HG03354 (cell line): ENCODE measurements at regions not wholly inside any gene's neighbourhood (a gene's known extent, or its start where the extent isn't known, plus 50 kb on each side); places are given as distances from the start of the nearest gene placed in this dataset.
"Not testable (repeated sequence)": the region's sequence is repeated elsewhere in the genome, so short reads cannot be mapped to it uniquely, and the experiment has no call there.

ENCODE experiments used
- ATAC-seq: cut with Tn5 transposase; IDR thresholded peaks from one replicate; pipeline ENCODE4 v1.9.1; 2021; ENCODE audit warnings: mild to moderate bottlenecking; ENCODE audit not compliant: unreplicated experiment, poor library complexity, severe bottlenecking

DNA sequence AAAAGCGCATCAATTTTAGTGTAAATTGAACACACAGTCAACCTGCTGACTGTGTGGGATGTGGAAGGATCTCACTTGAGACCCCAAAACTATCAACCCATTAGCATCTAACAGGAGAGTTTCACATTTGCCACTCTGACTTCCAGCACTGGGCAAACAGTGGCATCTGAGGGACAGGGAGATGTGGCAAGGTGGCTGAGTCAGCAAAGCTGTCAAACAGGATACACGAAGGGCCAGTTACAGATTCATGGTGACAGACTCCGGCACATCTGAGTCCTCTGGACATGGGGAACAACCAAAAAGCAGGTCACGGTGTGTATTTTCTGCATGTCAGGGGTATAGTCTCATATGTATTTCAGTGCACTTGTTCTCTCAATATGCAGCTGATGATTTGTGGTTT lies 573.4 kb upstream of the PPP2R3A start:
- ATAC-seq: no peak

DNA sequence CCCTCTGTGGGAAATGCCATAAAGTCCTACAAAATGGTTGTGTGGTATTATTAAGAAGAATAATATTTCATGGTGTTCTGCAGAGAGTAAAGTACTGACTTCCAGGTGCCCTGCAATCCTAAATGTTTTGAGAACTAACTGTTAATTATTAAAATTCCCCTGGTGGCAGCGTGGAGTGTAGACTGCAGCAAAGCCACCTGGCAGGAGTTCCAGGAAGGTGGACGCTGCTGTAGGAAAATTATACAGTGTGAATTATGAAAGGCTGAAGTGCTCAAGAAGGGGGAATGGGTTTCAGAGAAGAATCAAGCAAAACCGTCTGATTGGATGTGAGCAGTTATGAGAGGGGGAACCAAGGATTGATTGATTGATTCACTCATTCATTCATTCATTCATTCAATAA lies 572.4 kb upstream of the PPP2R3A start:
- no peak for ATAC-seq

DNA sequence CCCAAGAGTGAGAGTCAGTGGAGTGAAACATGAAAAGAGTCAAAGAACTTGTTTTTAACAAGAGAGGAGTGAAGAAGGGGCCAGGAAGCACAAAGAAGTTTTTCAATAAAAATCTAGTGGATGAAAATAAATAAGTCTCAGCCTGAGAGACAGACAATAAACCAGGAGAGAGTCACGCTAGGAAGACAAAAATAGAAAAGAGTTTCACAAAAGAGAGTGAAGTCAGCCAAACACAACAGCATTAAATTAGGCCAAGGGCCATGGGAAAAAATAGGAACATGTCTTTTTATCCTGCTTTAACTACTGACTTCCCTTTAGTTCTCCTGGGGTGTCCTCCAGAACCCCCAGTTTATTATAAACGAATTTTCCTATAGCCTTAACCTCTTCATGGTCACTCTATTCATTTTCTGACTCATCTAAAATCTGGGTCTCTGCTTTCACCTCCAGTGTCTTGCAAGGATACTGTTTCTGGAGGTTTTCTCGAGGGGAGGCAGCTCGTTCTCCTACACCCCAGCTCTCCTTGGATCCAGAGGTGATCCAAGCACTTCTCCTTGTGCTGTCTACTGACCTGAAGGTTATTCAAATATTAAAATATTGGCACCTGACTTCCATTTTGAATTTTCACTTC lies 571.5 kb upstream of the PPP2R3A start:
- ATAC-seq: no peak

DNA sequence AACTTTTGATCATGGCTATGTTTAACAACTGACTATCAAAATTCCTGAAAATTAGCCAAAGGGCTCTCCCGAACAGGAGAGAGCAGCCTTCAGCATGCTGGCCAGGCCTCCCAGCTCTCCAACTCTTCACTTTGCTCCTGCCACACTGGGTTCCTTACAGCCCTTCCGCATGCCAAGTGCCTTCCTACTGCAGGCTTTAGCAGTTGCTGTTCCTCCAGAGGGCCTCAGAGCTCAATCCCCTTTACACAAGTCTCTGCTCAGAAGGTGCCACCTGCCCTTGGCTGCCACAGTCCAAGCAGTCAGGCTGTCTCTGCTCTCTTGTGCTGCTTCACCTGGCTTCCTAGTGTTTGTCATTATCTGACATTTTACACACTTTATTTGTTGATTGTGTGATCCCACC lies 553.1 kb upstream of the PPP2R3A start:
- no peak for ATAC-seq

DNA sequence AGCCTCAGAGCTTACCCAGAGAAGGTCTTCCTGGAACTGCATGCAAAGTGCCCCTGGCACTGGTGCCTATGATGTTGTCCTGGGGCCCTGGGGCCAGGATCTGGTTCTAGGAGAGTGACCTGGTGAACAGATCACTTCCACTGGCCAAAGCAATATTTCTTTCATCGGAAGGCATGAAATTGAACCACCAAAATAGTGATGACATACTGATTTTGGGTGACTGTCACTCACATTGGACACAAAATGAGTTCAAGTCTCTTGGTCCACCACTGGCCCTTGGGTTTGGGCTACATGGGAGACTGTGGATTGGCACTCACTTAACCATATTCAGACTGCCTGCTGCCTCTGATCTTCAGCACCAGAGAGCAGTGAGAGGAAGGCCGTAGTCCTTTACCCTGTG lies 549.3 kb upstream of the PPP2R3A start:
- no peak for ATAC-seq

DNA sequence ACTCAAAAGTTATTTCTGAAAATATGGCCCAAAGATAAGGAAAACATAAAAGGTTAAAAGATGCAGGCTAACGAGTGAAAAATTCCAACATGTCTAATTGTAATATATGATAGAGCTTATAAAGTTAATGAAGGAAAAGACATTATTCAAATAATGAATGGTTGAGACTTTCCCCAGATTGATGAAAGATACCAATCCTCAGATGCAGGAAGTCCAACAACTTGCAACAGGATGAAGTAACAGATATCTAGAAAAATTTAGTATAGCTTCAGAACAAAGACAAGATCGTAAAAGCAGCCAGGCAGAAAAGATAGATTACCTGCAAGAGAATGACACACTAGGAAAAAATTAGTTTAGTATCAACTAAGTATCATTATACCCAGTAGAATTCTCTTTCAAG lies 546.4 kb upstream of the PPP2R3A start:
- no peak for ATAC-seq

DNA sequence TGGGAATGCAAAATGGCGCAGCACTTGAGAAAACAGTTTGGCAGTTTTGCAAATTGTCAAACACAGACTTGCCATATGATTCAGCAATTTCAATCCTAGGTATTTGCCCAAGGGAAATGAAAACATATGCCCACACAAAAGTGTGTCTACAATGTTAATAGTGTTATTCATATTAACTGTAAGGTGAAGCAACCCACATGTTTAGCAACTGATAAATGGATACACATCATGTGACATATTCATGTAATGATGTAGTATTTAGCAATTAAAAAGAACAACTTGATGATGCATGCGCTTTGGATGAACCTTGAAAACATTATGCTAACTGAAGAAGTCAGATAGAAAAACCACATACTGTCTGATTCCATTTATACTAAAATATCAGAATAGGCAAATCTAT lies 539.0 kb upstream of the PPP2R3A start:
- ATAC-seq: no peak

DNA sequence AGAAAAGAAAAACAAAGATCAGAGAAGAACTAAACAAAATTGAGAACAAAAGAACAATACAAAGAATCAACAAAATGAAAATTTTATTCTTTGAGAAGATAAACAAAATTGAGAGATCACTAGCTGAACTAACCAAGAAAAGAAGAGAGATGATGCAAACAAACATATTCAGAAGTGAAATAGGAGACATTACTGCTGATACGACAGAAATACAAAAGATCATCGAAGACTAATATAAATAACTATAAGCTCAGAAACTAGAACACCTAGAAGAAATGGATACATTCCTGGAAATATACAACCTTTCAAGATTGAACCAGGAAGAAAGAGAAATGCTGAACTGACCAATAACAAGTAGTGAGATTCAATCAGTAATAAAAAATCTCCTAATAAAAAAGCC lies 533.1 kb upstream of the PPP2R3A start:
- ATAC-seq: no peak

DNA sequence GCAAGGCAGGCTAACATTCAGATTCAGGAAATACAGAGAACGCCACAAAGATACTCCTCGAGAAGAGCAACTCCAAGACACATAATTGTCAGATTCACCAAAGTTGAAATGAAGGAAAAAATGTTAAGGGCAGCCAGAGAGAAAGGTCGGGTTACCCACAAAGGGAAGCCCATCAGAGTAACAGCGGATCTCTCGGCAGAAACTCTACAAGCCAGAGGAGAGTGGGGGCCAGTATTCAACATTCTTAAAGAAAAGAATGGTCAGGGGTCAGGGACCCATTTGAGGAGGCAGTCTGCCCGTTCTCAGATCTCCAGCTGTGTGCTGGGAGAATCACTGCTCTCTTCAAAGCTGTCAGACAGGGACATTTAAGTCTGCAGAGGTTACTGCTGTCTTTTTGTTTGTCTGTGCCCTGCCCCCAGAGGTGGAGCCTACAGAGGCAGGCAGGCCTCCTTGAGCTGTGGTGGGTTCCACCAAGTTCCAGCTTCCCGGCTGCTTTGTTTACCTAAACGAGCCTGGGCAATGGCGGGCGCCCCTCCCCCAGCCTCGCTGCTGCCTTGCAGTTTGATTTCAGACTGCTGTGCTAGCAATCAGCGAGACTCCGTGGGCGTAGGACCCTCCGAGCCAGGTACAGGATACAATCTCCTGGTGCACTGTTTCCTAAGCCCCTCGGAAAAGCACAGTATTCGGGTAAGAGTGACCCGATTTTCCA lies 526.5 kb upstream of the PPP2R3A start:
- ATAC-seq: not testable (repeated sequence)

DNA sequence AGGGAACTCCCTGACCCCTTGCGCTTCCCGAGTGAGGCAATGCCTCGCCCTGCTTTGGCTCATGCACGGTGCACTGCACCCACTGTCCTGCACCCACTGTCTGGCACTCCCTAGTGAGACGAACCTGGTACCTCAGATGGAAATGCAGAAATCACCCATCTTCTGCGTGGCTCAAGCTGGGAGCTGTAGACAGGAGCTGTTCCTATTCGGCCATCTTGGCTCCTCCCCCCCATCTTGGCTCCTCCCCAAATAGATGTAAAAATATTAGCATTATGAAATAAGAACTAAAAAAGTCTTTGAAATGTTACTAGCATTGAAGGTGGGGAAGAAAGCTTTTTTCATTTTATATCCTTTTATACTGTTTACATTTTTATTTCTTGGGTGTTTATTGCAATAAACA lies 525.9 kb upstream of the PPP2R3A start:
- not testable (repeated sequence) for ATAC-seq

DNA sequence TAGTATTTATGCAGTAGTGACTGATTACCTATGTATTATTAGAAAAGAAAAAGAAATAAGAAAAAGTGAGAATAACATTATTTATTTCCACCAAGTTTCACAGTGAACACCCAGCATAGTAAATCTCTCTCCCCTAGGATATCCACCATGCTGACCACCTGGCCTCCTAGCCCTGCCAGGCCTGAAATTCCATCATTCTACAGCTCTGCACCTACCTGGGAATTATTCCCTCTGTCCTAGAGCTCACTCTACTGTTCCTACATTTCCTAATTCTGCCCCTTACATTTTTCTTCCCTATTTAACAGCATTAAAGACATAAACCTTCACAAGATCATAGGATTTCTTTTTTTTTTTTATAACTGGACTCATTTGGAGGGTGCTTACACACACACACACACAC lies 525.3 kb upstream of the PPP2R3A start:
- no peak for ATAC-seq

DNA sequence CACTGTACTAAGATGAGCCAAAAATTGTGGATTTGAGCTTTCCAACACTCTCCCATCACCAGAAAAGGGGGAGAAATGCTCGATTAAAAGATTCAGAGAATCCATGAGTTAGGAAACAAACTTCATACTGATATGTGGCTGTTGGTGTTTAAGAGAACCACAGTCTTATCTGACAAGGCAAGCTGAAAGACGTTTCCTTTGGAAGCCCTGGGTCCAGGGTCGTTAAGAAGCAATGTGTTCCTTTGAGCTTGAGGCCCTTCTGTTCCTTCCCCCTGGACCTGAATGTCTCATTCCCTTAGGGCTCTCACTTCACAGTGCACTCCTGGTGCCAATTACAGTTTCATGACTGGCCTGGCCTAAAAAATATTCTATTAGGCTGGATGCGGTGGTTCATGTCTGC lies 524.8 kb upstream of the PPP2R3A start:
- ATAC-seq: no peak

DNA sequence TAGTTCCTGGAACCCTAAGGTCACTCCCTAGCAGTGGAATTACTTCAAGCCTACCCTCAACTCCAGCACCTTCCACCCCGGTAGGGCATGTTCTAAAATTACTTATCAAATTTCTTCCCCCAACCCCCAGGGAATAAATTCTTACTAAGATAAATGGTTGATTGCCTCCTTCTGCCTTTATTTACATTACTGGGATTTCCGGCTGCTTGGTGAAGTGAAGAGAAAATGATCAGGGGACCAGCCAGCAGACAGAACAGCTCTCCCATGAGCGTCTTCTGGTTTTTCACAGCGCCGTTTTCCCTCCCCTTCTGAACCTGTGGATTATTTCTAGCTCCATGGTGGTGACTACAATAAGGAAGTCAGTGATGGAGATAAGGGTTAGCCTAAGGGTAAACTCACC lies 521.5 kb upstream of the PPP2R3A start:
- ATAC-seq: no peak

DNA sequence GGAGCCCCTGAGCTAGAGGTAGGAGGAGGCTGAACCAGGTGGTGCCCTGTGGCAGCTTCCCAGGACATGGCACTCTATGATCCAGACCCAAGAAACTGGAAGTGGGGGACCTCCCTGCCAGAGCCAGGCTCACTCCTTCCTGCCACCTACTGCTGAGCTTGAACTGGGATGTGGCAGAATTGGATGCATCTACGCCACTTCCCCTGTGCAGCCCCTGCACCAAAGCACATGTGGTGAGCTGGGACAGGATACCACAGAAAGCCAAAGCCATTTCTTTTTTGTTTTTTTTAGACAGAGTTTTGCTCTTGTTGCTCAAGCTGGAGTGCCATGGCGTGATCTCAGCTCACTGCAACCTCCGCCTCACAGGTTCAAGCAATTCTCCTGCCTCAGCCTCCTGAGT lies 518.0 kb upstream of the PPP2R3A start:
- no peak for ATAC-seq

DNA sequence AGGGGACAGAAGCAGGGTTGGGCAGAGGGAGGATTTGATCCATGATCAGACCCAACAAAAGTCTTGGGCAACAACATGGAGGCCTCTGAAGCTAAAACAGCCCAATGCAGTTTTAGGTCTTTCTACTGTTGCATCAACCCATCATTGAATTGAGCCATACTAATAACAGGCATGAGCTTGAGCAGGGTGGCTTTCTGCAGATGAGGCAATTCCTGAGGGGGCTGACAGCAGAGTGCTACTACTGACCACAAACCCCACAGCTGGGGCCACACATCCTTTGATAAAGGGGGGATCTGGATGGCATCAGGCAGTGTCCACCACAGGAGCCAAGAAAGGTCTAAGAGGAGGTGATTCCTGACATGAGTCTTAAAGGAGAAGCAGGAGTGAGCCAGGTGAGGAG lies 517.0 kb upstream of the PPP2R3A start:
- no peak for ATAC-seq

DNA sequence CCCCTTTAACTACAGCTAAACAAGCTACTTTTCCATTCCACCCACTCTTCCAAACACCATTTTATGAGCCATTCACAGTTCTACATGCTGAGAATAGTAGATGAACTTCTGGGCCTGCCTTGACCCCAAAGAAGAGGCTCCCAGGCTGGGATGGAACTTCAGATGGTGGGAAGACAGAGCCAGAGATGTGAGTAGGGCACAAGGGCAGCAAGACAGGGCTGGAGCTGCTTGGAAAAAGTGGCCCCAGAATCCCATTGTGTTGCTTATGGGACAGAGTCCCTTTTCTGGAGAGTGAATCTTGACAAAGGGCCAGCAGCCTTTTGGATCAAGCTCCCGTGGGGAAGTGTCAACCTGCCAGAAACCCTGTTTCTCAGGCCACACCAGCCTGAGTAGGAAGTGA lies 516.5 kb upstream of the PPP2R3A start:
- ATAC-seq: no peak

DNA sequence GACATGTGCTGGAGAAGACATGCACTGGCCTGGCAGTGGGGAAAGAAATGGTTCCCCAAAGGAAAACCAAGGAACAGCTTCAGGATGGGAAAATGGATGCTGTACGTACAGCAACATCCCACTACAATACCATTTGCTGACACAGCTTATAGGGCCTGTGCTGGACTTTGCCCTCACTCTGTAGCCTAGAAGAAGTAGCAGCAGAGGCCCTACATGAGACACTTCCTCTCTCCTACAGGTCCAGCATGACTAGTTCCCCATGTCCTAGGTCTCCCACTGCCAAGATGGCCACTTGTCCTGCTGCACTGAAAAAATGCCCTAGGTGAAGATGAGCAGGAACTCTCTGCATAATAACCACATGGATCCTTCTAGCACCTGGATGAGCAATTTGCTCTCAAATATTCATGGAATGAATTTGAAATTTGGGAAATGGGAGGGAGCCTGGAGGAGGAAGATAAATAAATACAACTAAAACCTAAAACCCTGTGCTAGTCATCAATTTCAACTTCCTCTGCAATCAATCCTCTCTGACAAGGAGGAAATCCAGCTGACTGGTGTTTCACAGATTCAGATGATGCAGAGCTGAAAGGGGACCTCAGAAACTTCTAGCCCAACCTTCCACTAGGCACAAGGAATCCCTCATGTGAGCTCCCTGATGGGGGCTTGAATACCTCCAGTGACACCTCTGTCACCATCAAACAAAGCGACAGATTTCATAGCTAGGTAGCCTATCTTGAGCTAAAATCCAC lies 514.3 kb upstream of the PPP2R3A start:
- ATAC-seq: no peak

DNA sequence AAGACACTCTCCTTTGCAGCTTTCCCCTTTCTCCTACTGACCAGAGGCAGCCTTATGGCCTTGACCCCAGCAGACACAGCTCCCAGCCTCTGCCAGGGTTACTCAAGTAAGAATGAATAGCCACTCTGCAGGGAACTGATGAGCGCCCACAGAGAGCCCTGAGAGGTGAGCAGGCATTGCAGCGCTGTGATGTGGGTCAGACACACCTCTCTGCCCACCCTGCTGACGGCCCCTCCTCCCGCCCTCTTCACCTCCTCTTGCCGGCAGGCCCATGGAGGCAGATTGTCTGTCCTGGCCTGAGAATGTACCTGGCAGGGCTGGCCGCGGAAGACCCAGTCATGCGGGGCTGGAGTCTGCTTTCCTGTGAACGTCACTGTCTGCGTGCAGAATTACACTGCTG lies 512.6 kb upstream of the PPP2R3A start:
- no peak for ATAC-seq

DNA sequence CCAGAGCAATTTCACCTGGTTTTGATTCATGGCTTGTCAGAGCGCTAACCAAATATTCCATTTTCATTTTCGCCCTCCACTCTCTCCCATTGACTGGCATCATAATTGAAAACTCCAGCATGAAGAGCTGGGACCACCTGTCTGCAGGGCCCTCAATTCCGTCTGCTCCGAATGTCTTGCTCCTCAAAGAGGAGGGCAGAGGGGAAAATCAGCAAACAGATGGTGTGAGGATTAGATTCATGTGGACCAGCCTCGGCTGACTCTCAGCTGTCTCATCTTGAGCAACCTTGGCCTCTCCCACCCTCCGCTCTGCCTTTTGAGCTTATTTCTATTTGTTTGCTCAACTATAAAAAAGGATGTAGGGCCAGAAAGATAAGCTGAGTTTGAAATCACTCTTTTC lies 512.2 kb upstream of the PPP2R3A start:
- no peak for ATAC-seq

DNA sequence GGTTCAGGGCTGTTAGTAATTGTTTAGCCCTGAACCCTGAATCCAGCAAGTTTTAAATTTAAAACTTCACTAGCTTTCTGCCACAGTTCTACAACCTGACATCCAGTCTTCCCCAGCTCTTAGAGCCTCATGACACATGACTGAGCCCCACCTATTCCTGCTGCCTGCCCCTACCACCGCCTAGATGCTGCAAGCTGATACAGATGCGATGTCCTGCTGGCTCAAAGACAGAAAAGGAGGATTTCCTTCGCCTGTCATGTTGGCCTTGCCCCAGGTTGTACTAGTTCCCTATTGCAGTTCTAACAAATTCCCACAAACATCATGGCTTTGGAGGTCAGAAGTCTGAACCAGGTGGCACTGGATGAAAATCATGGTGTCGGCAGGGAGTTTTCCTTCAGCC lies 510.6 kb upstream of the PPP2R3A start:
- ATAC-seq: no peak

DNA sequence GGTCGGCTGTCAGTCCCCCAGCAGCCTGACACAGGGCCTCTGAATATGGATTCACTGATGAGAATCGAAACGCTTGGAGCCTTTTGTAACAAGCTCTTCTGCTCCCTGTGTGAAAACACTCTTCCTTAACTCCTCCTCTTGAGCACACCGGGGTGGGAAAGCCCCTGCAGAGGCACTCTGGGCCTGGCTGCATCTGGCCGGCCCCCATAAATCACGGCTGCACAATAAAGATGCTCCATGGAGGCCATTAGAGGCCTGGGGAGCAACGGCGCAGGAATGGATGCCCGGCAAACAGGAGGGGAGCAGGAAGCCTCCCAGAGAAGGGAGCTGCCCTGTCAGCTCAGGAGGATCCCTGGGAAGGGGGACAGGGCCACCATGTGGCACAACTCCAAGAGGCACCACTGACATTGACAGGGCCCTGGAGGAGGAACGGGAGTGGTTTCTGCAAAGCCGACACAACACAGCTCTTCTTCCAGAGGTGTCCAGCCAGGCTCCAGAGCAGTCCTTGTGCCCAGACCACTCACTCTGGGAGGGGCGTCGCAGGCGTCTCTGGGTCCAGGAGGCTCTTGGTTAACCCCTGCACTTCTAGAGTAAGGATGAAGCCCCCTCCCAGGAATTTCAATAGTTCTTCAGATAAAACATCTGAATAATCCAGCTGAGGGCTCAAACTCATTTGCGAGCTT lies 509.3 kb upstream of the PPP2R3A start:
- ATAC-seq: no peak
